ENCODE measurements at regions not wholly inside any gene's neighbourhood (a gene's known extent, or its start where the extent isn't known, plus 50 kb on each side); places are given as distances from the start of the nearest gene placed in this dataset.

DNA sequence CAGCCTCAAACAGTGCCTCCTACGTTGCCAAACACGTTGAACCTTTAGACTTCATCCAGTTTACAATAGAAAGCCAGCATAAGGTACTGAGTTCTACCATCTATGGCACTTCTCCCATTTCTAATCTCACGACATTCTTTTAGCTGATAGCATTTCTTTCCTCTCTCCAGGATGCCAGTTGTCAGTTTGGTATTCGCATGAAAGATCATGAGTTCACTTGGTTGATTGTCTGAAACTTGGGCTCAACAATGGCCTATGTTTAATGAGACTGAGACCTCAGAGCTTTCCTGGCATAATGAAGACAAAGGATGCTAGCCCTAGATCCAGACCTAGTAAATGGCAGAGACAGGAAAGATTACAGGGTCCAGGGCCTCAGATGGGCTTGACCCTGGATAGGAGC is 69.2 kb upstream of the SPRY1 start:
- no peak for FAIRE-seq
- Histone ChIP-seq H3K79me2 (ENCODE audit: control insufficient read depth, insufficient read depth, low read length) (no peaks in the 10 kb centered on the region), H3K4me1 (ENCODE audit: control insufficient read depth, extremely low read depth, insufficient read depth, low read length) (no peaks in the 10 kb centered on the region), H3K27ac (ENCODE audit: control insufficient read depth, insufficient read depth, low read length) (no peak overlapping the region), H3K9me1 (ENCODE audit: control insufficient read depth, extremely low read depth, insufficient read depth, low read length) (no peaks in the 10 kb centered on the region), H3K4me3 (ENCODE audit: control insufficient read depth in 2 of 3, extremely low read depth in 1 of 3, insufficient read depth in 2 of 3, low read depth in 1 of 3, low read length in 3 of 3) (no peak overlapping the region), H3K9me3 (ENCODE audit: control insufficient read depth, low read depth, low read length) (no peaks in the 10 kb centered on the region), H3K4me2 (ENCODE audit: control insufficient read depth, extremely low read depth, insufficient read depth, low read depth, low read length) (no peak overlapping the region), H3K36me3 (ENCODE audit: control insufficient read depth in 2 of 2, extremely low read depth in 1 of 2, insufficient read depth in 2 of 2, low read length in 2 of 2) (no peaks in the 10 kb centered on the region), H2AFZ (ENCODE audit: control insufficient read depth, low read length) (no peak overlapping the region), H3K9ac (ENCODE audit: control insufficient read depth, extremely low read depth, insufficient read depth, low read length) (no peak overlapping the region), H3K27me3 (ENCODE audit: control insufficient read depth, extremely low read depth, insufficient read depth, low read length) (no peaks in the 10 kb centered on the region), H4K20me1 (ENCODE audit: control insufficient read depth, extremely low read depth, insufficient read depth, low read length) (no peaks in the 10 kb centered on the region)
- DNase-seq (ENCODE audit: low read depth, low spot score) = no peak
- dilution Hi-C loops (cut with MboI; ENCODE audit: extremely low pct_ligation_motif_present, low sequenced_read_pairs) = no loop called here
- TF ChIP-seq, protein P1, sequence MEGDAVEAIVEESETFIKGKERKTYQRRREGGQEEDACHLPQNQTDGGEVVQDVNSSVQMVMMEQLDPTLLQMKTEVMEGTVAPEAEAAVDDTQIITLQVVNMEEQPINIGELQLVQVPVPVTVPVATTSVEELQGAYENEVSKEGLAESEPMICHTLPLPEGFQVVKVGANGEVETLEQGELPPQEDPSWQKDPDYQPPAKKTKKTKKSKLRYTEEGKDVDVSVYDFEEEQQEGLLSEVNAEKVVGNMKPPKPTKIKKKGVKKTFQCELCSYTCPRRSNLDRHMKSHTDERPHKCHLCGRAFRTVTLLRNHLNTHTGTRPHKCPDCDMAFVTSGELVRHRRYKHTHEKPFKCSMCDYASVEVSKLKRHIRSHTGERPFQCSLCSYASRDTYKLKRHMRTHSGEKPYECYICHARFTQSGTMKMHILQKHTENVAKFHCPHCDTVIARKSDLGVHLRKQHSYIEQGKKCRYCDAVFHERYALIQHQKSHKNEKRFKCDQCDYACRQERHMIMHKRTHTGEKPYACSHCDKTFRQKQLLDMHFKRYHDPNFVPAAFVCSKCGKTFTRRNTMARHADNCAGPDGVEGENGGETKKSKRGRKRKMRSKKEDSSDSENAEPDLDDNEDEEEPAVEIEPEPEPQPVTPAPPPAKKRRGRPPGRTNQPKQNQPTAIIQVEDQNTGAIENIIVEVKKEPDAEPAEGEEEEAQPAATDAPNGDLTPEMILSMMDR (optimal IDR thresholded peaks at IDR 0.05 in 1 of 3, IDR thresholded peaks at IDR 0.05 in 1 of 3, conservative IDR thresholded peaks at IDR 0.05 in 1 of 3; ENCODE audit: extremely low read depth in 1 of 3, insufficient read depth in 2 of 3, low read length in 3 of 3) = no peak
- no peak for TF ChIP-seq EZH2 (IDR thresholded peaks at IDR 0.05; ENCODE audit: low read length)

DNA sequence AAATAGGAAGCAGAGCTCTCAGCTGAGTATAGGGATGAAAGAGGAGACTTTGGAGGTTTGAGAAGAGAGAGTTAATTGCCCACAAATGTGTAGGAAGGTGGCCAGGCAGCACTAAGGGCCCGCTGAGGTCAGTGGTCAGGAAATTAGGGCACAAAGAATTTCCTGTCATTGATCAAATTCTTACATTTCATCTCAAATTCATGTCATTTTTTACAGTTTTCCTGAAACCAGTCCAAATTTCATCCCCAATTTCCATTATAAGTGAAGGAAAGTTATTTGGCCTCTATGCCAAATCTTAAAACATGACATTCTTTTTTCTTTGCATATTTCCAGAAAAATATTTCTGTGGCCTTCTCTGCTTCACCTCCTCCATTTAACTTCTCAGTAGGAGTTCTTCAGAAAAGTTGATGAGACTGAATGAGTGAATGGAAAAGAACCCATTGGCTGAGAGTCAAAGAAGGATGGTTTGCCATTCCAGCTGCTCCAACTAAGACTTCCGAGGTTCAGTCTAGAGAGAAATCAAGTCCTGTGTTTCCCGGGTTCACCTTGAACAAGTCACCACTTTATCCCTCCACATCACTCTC is 68.7 kb upstream of the SPRY1 start:
- no peaks in the 10 kb centered on the region for H3K9me1 ChIP-seq (ENCODE audit: control insufficient read depth, extremely low read depth, insufficient read depth, low read length)
- FAIRE-seq (no peak), DNase-seq (ENCODE audit: low read depth, low spot score) (no peak)
- H3K36me3 ChIP-seq (ENCODE audit: control insufficient read depth in 2 of 2, extremely low read depth in 1 of 2, insufficient read depth in 2 of 2, low read length in 2 of 2) = no peaks in the 10 kb centered on the region
- no peaks in the 10 kb centered on the region for H3K79me2 ChIP-seq (ENCODE audit: control insufficient read depth, insufficient read depth, low read length)
- no peak overlapping the region for H3K4me3 ChIP-seq (ENCODE audit: control insufficient read depth in 2 of 3, extremely low read depth in 1 of 3, insufficient read depth in 2 of 3, low read depth in 1 of 3, low read length in 3 of 3)
- H2AFZ ChIP-seq (ENCODE audit: control insufficient read depth, low read length) = no peak overlapping the region
- dilution Hi-C loops (cut with MboI; ENCODE audit: extremely low pct_ligation_motif_present, low sequenced_read_pairs) = no loop called here
- no peak overlapping the region for H3K27ac ChIP-seq (ENCODE audit: control insufficient read depth, insufficient read depth, low read length)
- no peak overlapping the region for H3K4me2 ChIP-seq (ENCODE audit: control insufficient read depth, extremely low read depth, insufficient read depth, low read depth, low read length)
- no peaks in the 10 kb centered on the region for H4K20me1 ChIP-seq (ENCODE audit: control insufficient read depth, extremely low read depth, insufficient read depth, low read length)
- no peaks in the 10 kb centered on the region for H3K27me3 ChIP-seq (ENCODE audit: control insufficient read depth, extremely low read depth, insufficient read depth, low read length)
- no peak overlapping the region for H3K9ac ChIP-seq (ENCODE audit: control insufficient read depth, extremely low read depth, insufficient read depth, low read length)
- no peak for TF ChIP-seq EZH2 (IDR thresholded peaks at IDR 0.05; ENCODE audit: low read length)
- TF ChIP-seq, protein P1 (optimal IDR thresholded peaks at IDR 0.05 in 1 of 3, IDR thresholded peaks at IDR 0.05 in 1 of 3, conservative IDR thresholded peaks at IDR 0.05 in 1 of 3; ENCODE audit: extremely low read depth in 1 of 3, insufficient read depth in 2 of 3, low read length in 3 of 3) = no peak
- no peaks in the 10 kb centered on the region for H3K9me3 ChIP-seq (ENCODE audit: control insufficient read depth, low read depth, low read length)
- H3K4me1 ChIP-seq (ENCODE audit: control insufficient read depth, extremely low read depth, insufficient read depth, low read length) = no peaks in the 10 kb centered on the region

All from keratinocyte (primary cell).